Hematopoietic multipotent progenitor cell treated with erythropoietin and hydrocortisone succinate and interleukin-3 and kit ligand, for 4 days (in vitro differentiated cells): ENCODE measurements at regions not wholly inside any gene's neighbourhood (a gene's known extent, or its start where the extent isn't known, plus 50 kb on each side); places are given as distances from the start of the nearest gene placed in this dataset.
"Not testable (repeated sequence)": the region's sequence is repeated elsewhere in the genome, so short reads cannot be mapped to it uniquely, and the experiment has no call there.

Source experiments
- DNase-seq: peaks from one replicate; pipeline ENCODE4 v3.0.0-alpha.2; 2015

GRCh38 chr7:119175911-119176627 lies 951.6 kb downstream of the ANKRD7 start:
- peak; percentile 82 for DNase-seq

- no peak for DNase-seq
These were observed 953.4 kb downstream of the ANKRD7 start for GRCh38 chr7:119177863-119178262.

GRCh38 chr7:119184124-119184788 lies 959.8 kb downstream of the ANKRD7 start:
- no peak for DNase-seq

GRCh38 chr7:119196183-119196582 lies 971.7 kb downstream of the ANKRD7 start:
- DNase-seq: no peak

- no peak for DNase-seq
These were observed 972.8 kb downstream of the ANKRD7 start for GRCh38 chr7:119197172-119197876.

- peak; percentile 78 for DNase-seq
These were observed 973.5 kb downstream of the ANKRD7 start for GRCh38 chr7:119197877-119198527.

- DNase-seq: no peak
These were observed 995.2 kb downstream of the ANKRD7 start for GRCh38 chr7:119219663-119220062.

- DNase-seq: no peak
These were observed 999.4 kb downstream of the ANKRD7 start for GRCh38 chr7:119223930-119224329.

GRCh38 chr7:119228482-119228881 lies 1004.0 kb downstream of the ANKRD7 start:
- peak; percentile 14 for DNase-seq

GRCh38 chr7:119232091-119232490 lies 1007.6 kb downstream of the ANKRD7 start:
- no peak for DNase-seq

GRCh38 chr7:119233015-119233414 lies 1008.5 kb downstream of the ANKRD7 start:
- DNase-seq: no peak

GRCh38 chr7:119252962-119253361 lies 1020.0 kb upstream of the KCND2 start:
- DNase-seq: no peak

- DNase-seq: no peak
These were observed 1018.2 kb upstream of the KCND2 start for GRCh38 chr7:119254742-119255141.

GRCh38 chr7:119256001-119256400 lies 1017.0 kb upstream of the KCND2 start:
- no peak for DNase-seq

GRCh38 chr7:119256446-119257131 lies 1016.4 kb upstream of the KCND2 start:
- DNase-seq: no peak

GRCh38 chr7:119266790-119267189 lies 1006.2 kb upstream of the KCND2 start:
- DNase-seq: not testable (repeated sequence)

GRCh38 chr7:119270045-119270464 lies 1002.9 kb upstream of the KCND2 start:
- peak; percentile 86 for DNase-seq

- DNase-seq: no peak
These were observed 1002.3 kb upstream of the KCND2 start for GRCh38 chr7:119270644-119271043.

GRCh38 chr7:119271147-119271779 lies 1001.7 kb upstream of the KCND2 start:
- no peak for DNase-seq

- no peak for DNase-seq
These were observed 991.7 kb upstream of the KCND2 start for GRCh38 chr7:119281181-119281846.

GRCh38 chr7:119283353-119283752 lies 989.6 kb upstream of the KCND2 start:
- DNase-seq: no peak

GRCh38 chr7:119288416-119288815 lies 984.6 kb upstream of the KCND2 start:
- DNase-seq: no peak
